GM12872 (cell line): ENCODE measurements at regions not wholly inside any gene's neighbourhood (a gene's known extent, or its start where the extent isn't known, plus 50 kb on each side); places are given as distances from the start of the nearest gene placed in this dataset.

Experiments used
- CTCF ChIP-seq: IDR thresholded peaks from 3 replicates; pipeline ENCODE4 v1.5.1; 2011; ENCODE audit warnings: low read depth, mild to moderate bottlenecking, low read length, moderate library complexity; ENCODE audit not compliant: insufficient read depth

GRCh38 chr16:85449191-85449884 lies 163.8 kb upstream of the GSE1 start:
- no peak for TF ChIP-seq CTCF

- TF ChIP-seq CTCF: no peak
Observed at GRCh38 chr16:85449885-85450245, 163.3 kb upstream of the GSE1 start.

- TF ChIP-seq CTCF: no peak
Observed at GRCh38 chr16:85451641-85452363, 161.3 kb upstream of the GSE1 start.

- TF ChIP-seq CTCF: no peak
Observed at GRCh38 chr16:85452364-85453193, 160.5 kb upstream of the GSE1 start.

- no peak for TF ChIP-seq CTCF
Observed at GRCh38 chr16:85453194-85453678, 159.9 kb upstream of the GSE1 start.

- no peak for TF ChIP-seq CTCF
Observed at GRCh38 chr16:85453703-85454102, 159.4 kb upstream of the GSE1 start.

GRCh38 chr16:85454171-85454872 lies 158.8 kb upstream of the GSE1 start:
- TF ChIP-seq CTCF: no peak
